Cardiac muscle cell (in vitro differentiated cells and primary cell): ENCODE measurements at regions not wholly inside any gene's neighbourhood (a gene's known extent, or its start where the extent isn't known, plus 50 kb on each side); places are given as distances from the start of the nearest gene placed in this dataset.

ENCODE experiments used
- DNase-seq, 2 donors: peaks; one replicate each; pipeline versions ENCODE4 v3.0.0 to v3.0.0-alpha.2; 2010 to 2017; ENCODE audit warnings: low read depth in 1 of 2, low spot score in 1 of 2
- H3K27ac ChIP-seq: fragments of 200-600 bp; sonication (generic); 2 replicates; pipeline ENCODE4 v1.5.1; 2016
- H3K27me3 ChIP-seq: fragments of 200-600 bp; sonication (generic); 2 replicates; pipeline ENCODE4 v1.6.0; 2016; ENCODE audit warnings: control low read depth
- H3K36me3 ChIP-seq: fragments of 200-600 bp; sonication (generic); 2 replicates; pipeline ENCODE4 v1.5.1; 2016; ENCODE audit warnings: control low read depth
- H3K4me1 ChIP-seq: fragments of 200-600 bp; sonication (generic); 2 replicates; pipeline ENCODE4 v1.8.1; 2017; ENCODE audit warnings: low read depth, mild to moderate bottlenecking, mixed run types
- H3K4me3 ChIP-seq: fragments of 200-600 bp; sonication (generic); 2 replicates; pipeline ENCODE4 v1.5.1; 2016; ENCODE audit warnings: mild to moderate bottlenecking
- H3K9me3 ChIP-seq: fragments of 200-600 bp; sonication (generic); 2 replicates; pipeline ENCODE4 v1.5.1; 2017; ENCODE audit warnings: low read depth, mild to moderate bottlenecking, control low read depth
- CTCF ChIP-seq: IDR thresholded peaks from 2 replicates; pipeline ENCODE4 v1.5.1; 2012; ENCODE audit warnings: low read depth, mild to moderate bottlenecking, low read length

- no peak for TF ChIP-seq CTCF
Measured at GRCh38 chr16:65201511-65201910, 79.6 kb upstream of the CDH11 start.

GRCh38 chr16:65200857-65201256 lies 79.0 kb upstream of the CDH11 start:
- no peaks in the 10 kb centered on the region for H3K9me3 ChIP-seq
- peaks cover 68% of the 10 kb centered on the region for H3K27me3 ChIP-seq
- TF ChIP-seq CTCF, result no peak
- H3K4me3 ChIP-seq, result no peak overlapping the region
- no peak overlapping the region for H3K27ac ChIP-seq
- DNase-seq, result peak in 1 of 2 donors; percentile 89
- H3K4me1 ChIP-seq, result no peaks in the 10 kb centered on the region
- no peaks in the 10 kb centered on the region for H3K36me3 ChIP-seq

More at GRCh38 chr16:65201511-65201910, 79.6 kb upstream of the CDH11 start:
- no peaks in the 10 kb centered on the region for H3K9me3 ChIP-seq
- H3K4me1 ChIP-seq, result no peaks in the 10 kb centered on the region
- no peaks in the 10 kb centered on the region for H3K36me3 ChIP-seq
- H3K27ac ChIP-seq, result no peak overlapping the region
- no peak overlapping the region for H3K4me3 ChIP-seq
- H3K27me3 ChIP-seq, result peaks cover 68% of the 10 kb centered on the region
- peak in 1 of 2 donors; percentile 41 for DNase-seq

GRCh38 chr16:65200156-65200773 lies 78.4 kb upstream of the CDH11 start:
- TF ChIP-seq CTCF, result no peak
- Histone ChIP-seq H3K27ac (no peak overlapping the region), H3K9me3 (no peaks in the 10 kb centered on the region), H3K4me1 (no peaks in the 10 kb centered on the region), H3K27me3 (peaks cover 68% of the 10 kb centered on the region), H3K4me3 (no peak overlapping the region), H3K36me3 (no peaks in the 10 kb centered on the region)
- DNase-seq, result peak in 1 of 2 donors; percentile 17

- Histone ChIP-seq H3K36me3 (no peaks in the 10 kb centered on the region), H3K27me3 (peaks cover 37% of the 10 kb centered on the region), H3K4me3 (no peak overlapping the region), H3K4me1 (no peaks in the 10 kb centered on the region), H3K27ac (no peak overlapping the region), H3K9me3 (no peaks in the 10 kb centered on the region)
- TF ChIP-seq CTCF, result no peak
- DNase-seq, result no peak
Measured at GRCh38 chr16:65196420-65197075, 74.7 kb upstream of the CDH11 start.

- H3K4me1 ChIP-seq, result no peaks in the 10 kb centered on the region
- peak in 1 of 2 donors; percentile 18 for DNase-seq
- TF ChIP-seq CTCF, result no peak
Measured at GRCh38 chr16:65195998-65196397, 74.1 kb upstream of the CDH11 start.

More at GRCh38 chr16:65195998-65196397, 74.1 kb upstream of the CDH11 start:
- H3K27me3 ChIP-seq, result peaks cover 35% of the 10 kb centered on the region
- H3K4me3 ChIP-seq, result no peak overlapping the region
- H3K9me3 ChIP-seq, result no peaks in the 10 kb centered on the region
- no peak overlapping the region for H3K27ac ChIP-seq
- H3K36me3 ChIP-seq, result no peaks in the 10 kb centered on the region
